GM19395 (cell line): ENCODE measurements at regions not wholly inside any gene's neighbourhood (a gene's known extent, or its start where the extent isn't known, plus 50 kb on each side); places are given as distances from the start of the nearest gene placed in this dataset.

Source experiments
- ATAC-seq: cut with Tn5 transposase; IDR thresholded peaks from one replicate; pipeline ENCODE4 v1.9.1; 2021; ENCODE audit warnings: mild to moderate bottlenecking, moderate library complexity; ENCODE audit not compliant: unreplicated experiment

DNA sequence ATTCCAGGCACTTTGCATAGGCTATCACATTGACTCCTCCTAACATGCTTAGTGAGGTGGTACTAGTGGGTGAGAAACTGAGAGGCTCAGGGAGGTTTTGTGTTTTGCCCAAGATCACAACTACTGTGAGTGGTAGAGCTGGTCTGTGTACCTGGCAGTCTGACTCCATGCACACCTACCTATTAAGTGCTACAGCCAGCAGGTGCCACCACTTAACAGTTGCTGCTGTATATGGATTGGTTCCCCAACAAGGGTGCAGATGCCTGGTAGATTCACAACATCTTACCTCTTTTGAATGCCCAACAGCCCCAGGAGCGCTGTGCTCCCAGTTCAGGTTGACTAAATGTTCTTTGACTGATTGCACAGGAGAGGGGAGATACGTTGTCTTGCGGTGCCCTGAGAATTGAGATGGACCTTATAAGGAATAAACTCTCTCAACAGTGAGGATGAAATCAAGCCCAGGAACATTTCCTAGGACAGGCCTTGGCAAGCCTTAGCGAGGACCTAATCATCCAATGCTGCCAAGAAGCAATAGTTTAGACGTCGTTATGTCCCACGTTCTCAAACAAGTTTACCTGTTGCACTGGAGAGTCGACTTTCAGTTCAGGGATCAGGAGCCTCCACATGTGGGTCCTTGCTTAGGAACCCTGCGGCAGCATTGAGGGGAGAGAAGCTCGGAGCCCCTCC is 78.9 kb upstream of the F3 start:
- ATAC-seq: no peak

DNA sequence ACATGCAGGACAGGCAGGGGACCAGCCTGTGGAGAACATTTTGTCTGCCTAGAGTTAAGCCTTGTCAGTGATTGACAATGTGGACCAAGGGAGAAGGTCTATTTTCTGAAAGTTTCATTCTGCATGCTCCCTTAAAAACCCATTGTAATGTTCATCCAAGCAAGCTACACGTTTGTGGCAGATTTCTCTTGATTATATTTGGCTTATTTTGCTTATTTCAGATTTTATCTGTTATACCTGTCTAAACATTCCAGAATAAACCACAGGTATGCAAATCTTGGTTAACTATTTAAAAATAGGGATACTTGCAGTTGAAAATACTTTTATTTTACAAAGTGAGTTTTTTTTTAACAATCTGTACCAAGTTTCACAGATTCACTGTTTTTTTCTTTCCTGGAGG is 78.2 kb upstream of the F3 start:
- ATAC-seq: no peak

DNA sequence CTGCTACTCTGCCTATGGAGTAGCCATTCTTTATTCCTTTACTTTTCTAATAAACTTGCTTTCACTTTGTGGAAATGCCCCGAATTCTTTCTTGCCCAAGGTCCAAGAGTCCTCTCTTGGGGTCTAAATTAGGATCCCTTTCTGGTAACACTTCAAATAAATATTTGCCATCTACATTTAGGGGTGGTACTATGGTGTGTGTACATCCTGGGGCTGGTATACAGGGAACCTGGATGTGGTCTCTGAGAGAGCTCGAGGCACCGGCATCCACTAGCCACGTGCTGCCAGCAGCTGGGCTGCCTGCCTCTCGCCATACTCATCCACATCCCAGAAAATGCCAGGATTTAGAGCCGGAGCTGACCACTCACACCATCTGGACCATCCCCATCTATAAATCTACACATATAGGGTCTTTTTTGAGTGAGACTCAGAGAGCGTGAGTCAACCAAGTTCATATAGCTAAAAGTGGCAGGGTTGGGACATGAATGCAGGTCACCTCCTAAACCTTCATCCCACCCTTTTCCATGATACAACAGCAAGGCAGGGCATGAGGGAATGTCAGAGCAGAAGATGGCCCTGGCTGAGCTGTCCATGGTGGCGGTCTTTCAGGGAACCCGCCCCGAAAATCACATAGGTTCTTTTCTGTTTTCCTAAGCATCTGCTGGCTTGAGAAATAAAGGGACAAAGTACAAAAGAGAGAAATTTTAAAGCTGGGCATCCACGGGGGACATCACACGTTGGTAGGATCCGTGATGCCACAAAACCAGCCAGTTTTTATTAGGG is 76.6 kb upstream of the F3 start:
- no peak for ATAC-seq

DNA sequence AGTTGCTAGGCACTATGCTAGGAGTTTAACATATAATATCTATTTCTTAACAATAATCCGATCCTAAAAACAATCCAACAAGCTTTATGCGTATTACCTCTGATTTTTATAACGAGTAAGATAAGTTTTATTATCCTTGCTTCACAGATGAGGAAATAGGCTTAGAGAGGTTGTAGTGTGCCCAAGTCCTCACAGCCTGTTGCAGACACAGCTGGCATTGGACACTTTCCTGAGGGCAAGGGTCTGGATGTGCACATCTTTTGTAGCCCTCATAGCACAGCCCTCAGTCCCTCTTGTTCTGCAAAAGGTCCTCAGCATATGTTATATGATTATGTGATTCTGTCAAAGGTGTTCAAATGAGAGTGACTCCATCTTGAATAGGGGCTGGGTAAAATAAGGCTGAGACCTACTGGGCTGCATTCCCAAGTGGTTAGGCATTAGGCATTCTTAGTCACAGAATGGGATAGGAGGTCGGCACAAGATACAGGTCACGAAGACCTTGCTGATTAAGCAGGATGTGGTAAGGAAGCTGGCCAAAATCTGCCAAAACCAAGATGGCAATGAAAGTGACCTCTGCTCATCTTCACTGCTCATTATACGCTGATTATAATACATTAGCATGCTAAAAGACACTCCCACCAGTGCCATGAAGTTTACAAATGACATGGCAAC is 75.7 kb upstream of the F3 start:
- no peak for ATAC-seq

- ATAC-seq: no peak
These were observed 74.9 kb upstream of the F3 start for GRCh38 chr1:94616506-94616905.

DNA sequence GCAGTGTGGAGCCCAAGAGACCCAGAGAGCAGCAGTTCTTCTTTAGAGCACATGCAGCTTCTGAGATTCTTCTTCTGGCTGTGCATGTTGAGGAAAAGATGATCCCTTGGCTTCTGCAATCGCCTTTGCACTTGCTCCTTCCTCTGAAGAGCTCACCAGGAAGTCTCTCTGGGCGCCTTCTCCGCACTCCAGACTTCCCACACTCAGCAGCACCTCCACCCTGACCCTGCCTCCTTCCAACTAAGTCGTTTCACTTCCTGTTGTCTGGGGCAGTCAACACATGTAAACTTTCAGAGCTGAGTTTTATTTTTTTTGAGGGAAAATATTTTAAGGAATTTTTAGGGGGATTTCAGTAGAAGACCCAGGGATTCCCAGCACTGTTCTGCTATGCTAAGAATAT is 73.4 kb upstream of the F3 start:
- ATAC-seq: no peak

DNA sequence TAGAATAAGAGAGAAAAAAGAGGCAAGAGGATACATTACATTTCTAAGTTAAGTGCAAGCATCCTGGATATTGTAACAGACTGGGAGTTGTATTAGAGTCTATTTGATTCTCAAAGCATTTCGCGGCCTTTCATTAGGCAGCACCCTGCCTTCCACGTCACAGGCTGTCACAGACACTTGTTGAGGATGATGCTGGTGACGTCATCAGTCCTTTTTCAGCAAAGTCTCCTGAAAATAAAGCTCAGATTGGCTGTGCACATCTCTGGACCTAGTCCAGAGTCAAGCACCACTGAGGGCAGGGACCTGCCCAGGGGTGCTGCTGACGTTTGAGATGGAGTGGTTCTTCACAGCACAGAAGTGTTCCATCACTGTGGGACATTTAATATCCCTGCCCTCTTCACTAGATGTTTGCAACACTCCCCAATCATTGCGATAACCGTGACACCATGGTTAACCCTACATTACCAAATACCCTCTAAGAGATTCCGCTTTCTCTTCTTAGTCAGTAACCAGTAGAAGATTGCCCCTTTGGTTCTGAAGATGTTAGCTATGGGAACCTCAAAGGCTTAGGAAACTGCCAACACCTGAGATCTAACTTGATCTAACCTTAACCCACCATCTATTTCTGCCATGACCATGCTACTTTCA is 72.7 kb upstream of the F3 start:
- ATAC-seq: no peak

- ATAC-seq: no peak
These were observed 71.1 kb upstream of the F3 start for GRCh38 chr1:94612525-94613204.

DNA sequence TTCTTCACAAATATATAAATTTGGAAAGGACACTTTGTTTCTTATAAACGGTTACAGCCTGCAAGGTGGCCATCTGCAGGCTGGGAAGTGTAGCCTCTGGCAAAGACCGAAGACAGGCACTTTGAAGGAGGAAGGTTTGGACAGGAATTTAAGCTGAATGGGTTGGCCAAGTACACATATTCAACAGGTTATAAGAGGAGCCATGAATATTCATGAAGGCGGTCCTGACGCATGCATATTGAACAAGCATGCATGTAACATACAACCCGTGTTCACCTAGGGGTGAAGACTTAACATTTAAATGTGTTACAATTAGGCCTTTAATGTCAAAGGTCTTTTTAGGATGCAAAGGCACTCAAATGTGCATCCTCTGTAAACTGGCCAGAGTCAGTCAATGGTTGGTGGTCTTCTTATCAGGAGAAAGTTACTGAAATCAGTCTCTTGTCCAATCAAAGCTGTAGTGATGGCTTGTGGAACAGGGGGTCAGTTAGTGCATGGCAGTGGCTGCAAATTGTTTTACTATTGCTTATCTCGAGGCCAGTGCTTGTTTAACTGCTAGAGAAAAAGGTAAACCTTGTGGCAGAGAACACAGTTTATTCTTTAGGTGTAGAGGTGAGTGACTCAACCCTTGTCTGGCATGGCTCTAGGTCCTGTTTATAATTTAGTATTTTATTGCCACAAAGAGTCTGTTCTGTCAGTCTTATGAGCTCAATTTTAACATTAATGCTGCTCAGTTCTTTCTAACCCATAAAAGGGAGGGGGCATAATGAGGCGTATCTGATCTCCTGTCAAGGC is 70.3 kb upstream of the F3 start:
- no peak for ATAC-seq

DNA sequence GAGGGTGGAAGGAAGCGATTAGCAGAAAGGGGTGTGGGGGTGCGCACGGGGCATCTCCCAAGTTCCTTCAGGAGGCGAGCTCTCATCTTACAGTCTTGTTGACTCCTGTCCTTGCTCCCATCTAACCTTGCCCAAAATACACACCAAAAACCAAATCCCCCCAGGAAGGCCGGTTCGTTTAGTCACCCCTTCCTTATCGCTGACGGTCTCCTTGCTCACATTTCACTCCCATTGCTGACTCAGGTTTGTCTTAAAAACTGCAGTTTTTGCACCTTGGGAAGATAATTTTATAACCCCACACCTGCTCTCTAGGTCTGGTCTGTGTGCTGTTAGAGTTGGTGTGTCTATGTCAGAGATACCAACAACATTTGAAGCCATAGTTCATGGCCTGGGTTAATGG is 68.1 kb upstream of the F3 start:
- ATAC-seq: no peak

- no peak for ATAC-seq
These were observed 67.4 kb upstream of the F3 start for GRCh38 chr1:94608852-94609530.

GRCh38 chr1:94608142-94608851 is 66.7 kb upstream of the F3 start:
- no peak for ATAC-seq

GRCh38 chr1:94607398-94607797 is 65.8 kb upstream of the F3 start:
- no peak for ATAC-seq

DNA sequence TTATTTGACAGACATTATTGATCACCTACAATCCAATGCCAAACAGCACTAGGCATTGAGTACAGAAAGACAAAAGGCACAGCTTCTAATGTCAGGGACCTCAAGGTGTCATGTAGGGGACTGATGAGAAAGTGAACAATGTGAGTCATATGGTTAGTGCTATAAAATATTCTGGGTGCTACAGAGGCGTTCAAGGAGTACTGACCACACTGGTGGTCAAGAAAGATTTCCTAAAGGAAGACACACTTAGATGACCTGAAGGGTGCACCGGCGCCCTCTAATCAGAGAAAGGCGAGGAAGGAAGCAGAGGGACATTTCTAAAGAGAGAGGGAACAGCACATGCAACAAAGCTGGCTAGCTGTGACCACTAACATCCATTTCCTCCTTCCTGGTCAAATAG is 64.9 kb upstream of the F3 start:
- no peak for ATAC-seq

DNA sequence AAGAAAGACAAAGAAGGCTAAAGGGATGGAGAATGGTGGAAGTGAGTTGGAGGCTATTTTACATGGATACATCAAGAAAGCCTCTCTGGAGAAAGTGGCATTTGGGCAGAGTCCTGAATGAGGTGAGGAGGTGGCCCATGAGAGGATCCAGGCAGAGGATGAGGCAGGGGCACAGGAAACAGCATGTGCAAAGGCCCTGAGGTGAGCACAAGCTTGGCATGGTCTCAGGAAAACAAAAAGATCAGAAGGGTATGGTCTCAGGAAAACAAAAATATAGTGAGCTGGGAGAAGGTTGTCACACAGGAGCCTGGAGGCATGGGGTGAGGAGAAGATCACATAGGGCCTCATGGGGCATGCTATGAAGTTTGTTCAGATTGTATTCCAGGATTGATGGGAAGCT is 62.1 kb upstream of the F3 start:
- ATAC-seq: no peak

GRCh38 chr1:94602802-94603625 is 61.5 kb upstream of the F3 start:
- ATAC-seq: no peak

DNA sequence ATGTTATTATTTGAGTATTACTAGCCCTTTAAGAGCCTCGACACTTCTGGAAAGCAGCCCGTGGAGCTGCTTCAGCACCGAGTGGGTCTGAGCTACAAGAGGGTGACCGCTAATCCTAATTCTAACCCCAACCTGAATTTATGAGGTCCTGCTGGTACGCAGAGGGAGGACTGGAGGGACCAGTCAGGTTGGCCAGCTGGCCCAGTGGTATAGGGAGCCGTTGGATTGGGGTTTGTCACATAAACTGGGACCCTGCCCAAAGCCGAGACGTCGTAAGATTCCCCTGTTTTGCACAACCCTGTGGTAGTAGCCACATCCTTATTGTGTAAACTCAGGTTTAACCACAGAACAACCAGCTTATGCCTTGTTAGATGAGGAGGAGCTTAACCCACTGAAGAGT is 60.8 kb upstream of the F3 start:
- ATAC-seq: no peak

DNA sequence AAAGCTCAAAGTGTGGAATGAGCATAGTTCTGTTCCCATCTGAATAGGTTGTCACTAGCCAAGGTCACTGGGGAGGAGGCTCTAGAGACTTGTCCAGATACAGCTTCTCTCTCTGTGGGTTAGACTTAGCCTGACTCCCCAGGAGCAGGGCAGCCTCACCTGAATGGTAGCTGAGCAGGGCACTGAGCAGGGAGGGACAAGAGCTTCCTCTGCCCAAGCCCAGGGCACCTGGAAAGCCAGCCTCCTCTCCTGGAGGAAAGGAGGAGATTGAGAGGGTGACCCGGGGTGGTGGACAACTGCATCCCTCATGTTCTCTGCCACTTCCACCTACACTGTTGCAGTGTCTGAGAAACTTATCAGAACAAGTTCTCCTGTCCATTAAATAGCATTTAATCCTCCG is 59.0 kb upstream of the F3 start:
- ATAC-seq: no peak
